Peyer's patch (tissue), 4 donors: ENCODE measurements at regions not wholly inside any gene's neighbourhood (a gene's known extent, or its start where the extent isn't known, plus 50 kb on each side); places are given as distances from the start of the nearest gene placed in this dataset.

Experiments
- DNase-seq, 3 donors: peaks; one replicate each; pipeline ENCODE4 v3.0.0-alpha.2; 2017 to 2019
- H3K27ac ChIP-seq, 4 donors: fragments of 200-600 bp; sonication (generic); one replicate each; pipeline ENCODE4 v1.5.1; 2016 to 2019
- H3K27me3 ChIP-seq, 2 donors: fragments of 200-600 bp; sonication (generic); one replicate each; pipeline ENCODE4 v1.5.1; 2019
- H3K36me3 ChIP-seq, 3 donors: fragments of 200-600 bp; sonication (generic); one replicate each; pipeline ENCODE4 v1.5.1; 2016 to 2019
- H3K4me1 ChIP-seq, 4 donors: fragments of 200-600 bp; sonication (generic); one replicate each; pipeline ENCODE4 v1.5.1; 2016 to 2019
- H3K4me3 ChIP-seq, 4 donors: fragments of 200-600 bp; sonication (generic); 1 replicate in 3 of 4; 2 replicates in 1 of 4; pipeline ENCODE4 v1.5.1; 2016 to 2019; ENCODE audit warnings: mild to moderate bottlenecking in 1 of 4
- H3K9me3 ChIP-seq, 4 donors: fragments of 200-600 bp; sonication (generic); one replicate each; pipeline ENCODE4 v1.5.1; 2016 to 2019; ENCODE audit warnings: mild to moderate bottlenecking in 1 of 4
- POLR2A ChIP-seq, 2 donors: fragments of 450-650 bp; IDR thresholded peaks; one replicate each; pipeline ENCODE4 v1.5.1; 2017; ENCODE audit warnings: antibody characterized with exemption in 2 of 2, mild to moderate bottlenecking in 2 of 2, moderate library complexity in 2 of 2
- TF ChIP-seq, protein P1 (sequence below), 6 experiments: fragments of 450-650 bp in 4 of 6; fragments of 200-600 bp in 2 of 6; sonication (generic) in 1 of 6; IDR thresholded peaks; one replicate each; pipeline ENCODE4 v1.5.1; 2017 to 2019; ENCODE audit warnings: antibody characterized with exemption in 6 of 6, mild to moderate bottlenecking in 3 of 6, moderate library complexity in 1 of 6

DNA sequence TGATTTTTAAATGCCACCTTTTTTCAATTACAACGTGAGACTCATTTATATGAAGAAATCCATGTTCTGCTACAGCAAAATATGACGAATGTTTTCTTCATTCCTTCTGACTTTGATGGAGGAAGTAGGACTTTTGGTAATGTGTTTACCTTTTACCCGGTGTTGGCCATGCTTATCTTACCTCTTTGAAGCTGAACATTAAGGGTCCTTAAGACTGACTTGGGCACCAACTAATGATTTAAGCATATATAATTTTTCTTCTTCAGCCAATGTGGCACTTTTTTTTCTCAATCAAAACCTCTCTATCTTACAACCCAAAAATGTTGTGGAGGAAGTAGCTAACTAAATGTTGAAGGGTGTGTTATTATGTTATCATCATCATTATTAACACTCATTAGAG is 337.5 kb downstream of the EPHA7 start:
- DNase-seq: no peak
- H3K4me3 ChIP-seq: no peak overlapping the region
- no peaks in the 10 kb centered on the region for H3K36me3 ChIP-seq
- no peaks in the 10 kb centered on the region for H3K27me3 ChIP-seq
- H3K27ac ChIP-seq: no peak overlapping the region
- no peaks in the 10 kb centered on the region for H3K9me3 ChIP-seq
- no peaks in the 10 kb centered on the region for H3K4me1 ChIP-seq
- TF ChIP-seq, protein P1, sequence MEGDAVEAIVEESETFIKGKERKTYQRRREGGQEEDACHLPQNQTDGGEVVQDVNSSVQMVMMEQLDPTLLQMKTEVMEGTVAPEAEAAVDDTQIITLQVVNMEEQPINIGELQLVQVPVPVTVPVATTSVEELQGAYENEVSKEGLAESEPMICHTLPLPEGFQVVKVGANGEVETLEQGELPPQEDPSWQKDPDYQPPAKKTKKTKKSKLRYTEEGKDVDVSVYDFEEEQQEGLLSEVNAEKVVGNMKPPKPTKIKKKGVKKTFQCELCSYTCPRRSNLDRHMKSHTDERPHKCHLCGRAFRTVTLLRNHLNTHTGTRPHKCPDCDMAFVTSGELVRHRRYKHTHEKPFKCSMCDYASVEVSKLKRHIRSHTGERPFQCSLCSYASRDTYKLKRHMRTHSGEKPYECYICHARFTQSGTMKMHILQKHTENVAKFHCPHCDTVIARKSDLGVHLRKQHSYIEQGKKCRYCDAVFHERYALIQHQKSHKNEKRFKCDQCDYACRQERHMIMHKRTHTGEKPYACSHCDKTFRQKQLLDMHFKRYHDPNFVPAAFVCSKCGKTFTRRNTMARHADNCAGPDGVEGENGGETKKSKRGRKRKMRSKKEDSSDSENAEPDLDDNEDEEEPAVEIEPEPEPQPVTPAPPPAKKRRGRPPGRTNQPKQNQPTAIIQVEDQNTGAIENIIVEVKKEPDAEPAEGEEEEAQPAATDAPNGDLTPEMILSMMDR (IDR thresholded peaks at IDR 0.05): no peak
- TF ChIP-seq POLR2A (IDR thresholded peaks at IDR 0.05): no peak

DNA sequence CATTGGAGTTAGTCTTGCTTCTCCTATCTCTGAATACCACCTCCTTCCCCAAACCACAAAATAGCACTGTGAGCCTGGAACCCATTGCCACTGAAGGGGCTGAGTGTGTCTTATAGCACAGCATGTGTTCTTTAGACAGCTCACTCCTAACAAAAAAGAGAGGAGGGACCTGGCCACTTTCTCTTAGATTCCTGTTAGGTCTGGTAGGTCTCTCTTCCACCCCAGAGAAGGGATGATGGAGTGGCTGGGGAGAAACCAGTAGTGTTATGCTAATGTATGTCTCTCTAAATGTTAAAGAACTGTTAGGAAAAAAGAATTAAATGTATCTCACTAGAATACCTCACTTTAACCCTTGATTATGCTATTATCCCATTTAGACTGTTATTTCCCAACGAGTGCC is 340.3 kb downstream of the EPHA7 start:
- TF ChIP-seq, protein P1 (IDR thresholded peaks at IDR 0.05): no peak
- TF ChIP-seq POLR2A (IDR thresholded peaks at IDR 0.05): no peak
- Histone ChIP-seq H3K4me3 (no peak overlapping the region), H3K9me3 (no peaks in the 10 kb centered on the region), H3K36me3 (no peaks in the 10 kb centered on the region), H3K27ac (no peak overlapping the region), H3K4me1 (no peaks in the 10 kb centered on the region), H3K27me3 (no peaks in the 10 kb centered on the region)
- DNase-seq: no peak

DNA sequence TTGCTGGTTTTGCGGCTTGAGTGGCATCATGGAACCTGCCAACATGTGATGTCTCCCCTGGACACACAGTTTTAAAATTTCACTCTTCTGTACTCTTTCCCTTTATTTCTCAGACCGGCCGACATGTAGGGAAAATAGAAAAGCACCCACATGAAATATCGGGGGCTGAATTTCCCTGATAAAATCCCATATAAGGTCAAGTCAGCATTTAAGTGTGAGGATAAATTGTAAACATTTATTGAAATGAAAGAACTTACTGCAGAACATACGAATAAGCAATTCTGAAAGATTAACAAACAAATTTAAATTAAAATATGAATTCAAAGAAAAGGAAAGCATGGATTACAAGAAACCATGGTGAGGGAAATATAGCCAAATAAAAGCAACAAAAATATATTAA is 345.5 kb downstream of the EPHA7 start:
- no peak for DNase-seq
- Histone ChIP-seq H3K27ac (no peak overlapping the region), H3K4me3 (no peak overlapping the region), H3K36me3 (no peaks in the 10 kb centered on the region), H3K4me1 (no peaks in the 10 kb centered on the region), H3K27me3 (no peaks in the 10 kb centered on the region), H3K9me3 (no peaks in the 10 kb centered on the region)
- TF ChIP-seq POLR2A (IDR thresholded peaks at IDR 0.05): no peak
- TF ChIP-seq, protein P1 (IDR thresholded peaks at IDR 0.05): no peak

DNA sequence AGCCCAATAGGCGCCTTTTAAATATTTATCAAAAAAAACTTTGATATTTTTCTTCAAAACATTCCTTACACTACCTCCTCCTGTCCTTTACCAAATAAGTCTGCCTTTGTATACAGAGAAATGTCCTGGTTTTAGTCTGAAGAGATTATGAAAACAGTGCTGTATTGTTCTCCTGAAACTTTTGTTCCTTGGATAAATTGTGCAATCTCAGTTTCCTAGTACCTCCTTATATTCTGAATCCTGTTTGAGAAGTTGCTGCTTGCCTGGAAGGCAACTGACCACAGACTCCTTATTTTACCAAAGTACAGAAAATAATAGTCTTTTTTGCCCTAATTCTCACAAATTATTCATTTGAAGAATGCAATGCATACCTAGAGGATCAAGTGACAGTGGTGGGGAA is 349.5 kb downstream of the EPHA7 start:
- no peaks in the 10 kb centered on the region for H3K36me3 ChIP-seq
- no peaks in the 10 kb centered on the region for H3K4me1 ChIP-seq
- DNase-seq: no peak
- H3K9me3 ChIP-seq: no peaks in the 10 kb centered on the region
- H3K27ac ChIP-seq: no peak overlapping the region
- H3K4me3 ChIP-seq: no peak overlapping the region
- no peak for TF ChIP-seq POLR2A (IDR thresholded peaks at IDR 0.05)
- TF ChIP-seq, protein P1 (IDR thresholded peaks at IDR 0.05): no peak
- H3K27me3 ChIP-seq: no peaks in the 10 kb centered on the region

DNA sequence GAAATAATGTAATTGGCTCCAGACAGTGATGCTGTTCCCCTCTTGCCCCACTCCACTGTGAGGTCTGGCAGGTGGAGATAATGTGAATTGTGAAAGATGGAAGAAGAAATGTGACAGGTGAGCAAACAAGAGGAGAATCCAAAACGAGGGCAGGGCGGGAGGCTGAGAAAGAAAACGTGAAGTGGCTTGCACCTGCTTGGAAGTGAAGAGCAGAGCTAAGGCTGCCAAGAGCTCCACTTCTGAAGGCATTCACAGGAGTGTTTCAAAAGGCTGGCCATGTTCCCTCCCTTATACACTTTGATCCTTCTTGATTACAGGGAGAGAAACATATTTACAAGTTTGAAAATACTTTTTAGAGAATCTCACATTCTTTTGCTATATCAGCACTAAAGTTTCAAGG is 359.4 kb downstream of the EPHA7 start:
- no peaks in the 10 kb centered on the region for H3K9me3 ChIP-seq
- H3K4me1 ChIP-seq: no peaks in the 10 kb centered on the region
- no peaks in the 10 kb centered on the region for H3K36me3 ChIP-seq
- H3K27ac ChIP-seq: no peak overlapping the region
- DNase-seq: no peak
- no peak for TF ChIP-seq POLR2A (IDR thresholded peaks at IDR 0.05)
- TF ChIP-seq, protein P1 (IDR thresholded peaks at IDR 0.05): no peak
- H3K27me3 ChIP-seq: no peaks in the 10 kb centered on the region
- no peak overlapping the region for H3K4me3 ChIP-seq

DNA sequence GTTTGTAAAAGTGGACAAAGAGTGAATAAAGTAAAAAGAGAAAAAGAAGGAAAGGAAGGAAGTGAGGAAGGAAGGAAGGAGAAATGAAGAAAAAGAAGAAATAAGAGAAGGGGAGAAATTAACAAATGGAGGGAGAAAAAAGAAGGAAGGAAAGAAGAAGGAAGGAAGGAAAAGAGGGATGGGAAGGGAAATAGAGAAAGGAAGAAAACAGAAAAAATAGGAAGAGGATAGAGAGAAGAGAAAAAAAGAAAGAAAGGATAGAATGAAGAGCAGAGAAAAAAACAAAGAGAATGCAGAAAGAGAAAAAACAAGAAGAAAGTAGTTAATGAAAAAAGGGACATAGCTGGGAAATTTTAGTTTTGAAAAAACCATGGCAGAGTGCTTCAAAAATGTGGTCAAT is 361.8 kb downstream of the EPHA7 start:
- no peak for TF ChIP-seq POLR2A (IDR thresholded peaks at IDR 0.05)
- TF ChIP-seq, protein P1 (IDR thresholded peaks at IDR 0.05): no peak
- no peaks in the 10 kb centered on the region for H3K9me3 ChIP-seq
- H3K4me3 ChIP-seq: no peak overlapping the region
- no peaks in the 10 kb centered on the region for H3K4me1 ChIP-seq
- H3K27ac ChIP-seq: no peak overlapping the region
- H3K36me3 ChIP-seq: no peaks in the 10 kb centered on the region
- no peaks in the 10 kb centered on the region for H3K27me3 ChIP-seq
- DNase-seq: no peak
